Activated CD4-positive, alpha-beta T cell treated with anti-CD3 and anti-CD28 coated beads, Interleukin-2, amount 50 U/mL, for 4 hours (primary cell): ENCODE measurements at regions not wholly inside any gene's neighbourhood (a gene's known extent, or its start where the extent isn't known, plus 50 kb on each side); places are given as distances from the start of the nearest gene placed in this dataset.

Experiments
- DNase-seq, 2 experiments: peaks; one replicate each; pipeline ENCODE4 v3.0.0-alpha.2; 2020

- DNase-seq, result no peak
Measured at GRCh38 chr20:50379991-50380696, 130.0 kb upstream of the PTPN1 start.

GRCh38 chr20:50380697-50381040, 129.5 kb upstream of the PTPN1 start:
- DNase-seq, result no peak

- no peak for DNase-seq
Measured at GRCh38 chr20:50381075-50381732, 129.0 kb upstream of the PTPN1 start.

GRCh38 chr20:50381771-50382593, 128.2 kb upstream of the PTPN1 start:
- DNase-seq, result peak in 1 of 2 experiments; percentile 5

GRCh38 chr20:50385733-50386640, 124.2 kb upstream of the PTPN1 start:
- no peak for DNase-seq

GRCh38 chr20:50386641-50386960, 123.6 kb upstream of the PTPN1 start:
- no peak for DNase-seq

GRCh38 chr20:50387218-50387995, 122.8 kb upstream of the PTPN1 start:
- DNase-seq, result no peak

GRCh38 chr20:50387996-50388332, 122.2 kb upstream of the PTPN1 start:
- DNase-seq, result no peak

- DNase-seq, result no peak
Measured at GRCh38 chr20:50388733-50389437, 121.3 kb upstream of the PTPN1 start.

- DNase-seq, result no peak
Measured at GRCh38 chr20:50389438-50389807, 120.8 kb upstream of the PTPN1 start.

GRCh38 chr20:50389808-50390684, 120.1 kb upstream of the PTPN1 start:
- no peak for DNase-seq

GRCh38 chr20:50390685-50391443, 119.3 kb upstream of the PTPN1 start:
- no peak for DNase-seq

- no peak for DNase-seq
Measured at GRCh38 chr20:50391444-50392137, 118.6 kb upstream of the PTPN1 start.

- DNase-seq, result no peak
Measured at GRCh38 chr20:50392138-50392866, 117.9 kb upstream of the PTPN1 start.

- DNase-seq, result no peak
Measured at GRCh38 chr20:50393242-50393641, 116.9 kb upstream of the PTPN1 start.

GRCh38 chr20:50393990-50394561, 116.1 kb upstream of the PTPN1 start:
- DNase-seq, result no peak

- no peak for DNase-seq
Measured at GRCh38 chr20:50394569-50394968, 115.6 kb upstream of the PTPN1 start.

GRCh38 chr20:50395251-50395729, 114.9 kb upstream of the PTPN1 start:
- DNase-seq, result no peak
